ENCODE measurements at regions not wholly inside any gene's neighbourhood (a gene's known extent, or its start where the extent isn't known, plus 50 kb on each side); places are given as distances from the start of the nearest gene placed in this dataset.

DNA sequence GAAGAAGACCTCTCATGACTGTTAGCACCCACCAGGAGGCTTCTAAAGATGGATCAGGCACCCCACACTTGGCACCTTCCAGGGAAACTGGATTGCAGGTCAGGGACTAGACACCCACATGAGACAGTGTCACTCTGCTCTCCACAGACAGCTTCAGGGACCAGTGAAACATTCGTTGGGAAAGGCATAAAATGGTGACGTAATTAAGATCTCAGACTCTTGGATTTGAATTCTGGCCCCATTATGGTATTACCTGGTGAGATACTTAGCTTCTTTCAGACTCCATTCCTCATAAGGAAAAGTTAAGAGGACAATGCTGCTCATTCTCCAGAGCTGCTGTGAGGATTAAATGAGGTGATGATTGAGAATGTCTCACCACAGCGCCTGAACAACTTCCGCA lies 261.1 kb downstream of the ARRDC4 start:
- Histone ChIP-seq H3K36me3 (ENCODE audit: control insufficient read depth, insufficient read depth, low read length) (no peaks in the 10 kb centered on the region), H3K27ac (no peak overlapping the region), H3K27me3 (ENCODE audit: control insufficient read depth, insufficient read depth, low read length) (no peaks in the 10 kb centered on the region), H2AFZ (no peak overlapping the region), H3K4me2 (ENCODE audit: low read length) (no peak overlapping the region), H3K9me3 (ENCODE audit: control insufficient read depth, low read length) (no peaks in the 10 kb centered on the region), H3K4me1 (no peaks in the 10 kb centered on the region), H3K79me2 (no peaks in the 10 kb centered on the region), H3K9ac (no peak overlapping the region), H3K4me3 (ENCODE audit: low read depth, low read length) (no peak overlapping the region)
- TF ChIP-seq, protein P1, sequence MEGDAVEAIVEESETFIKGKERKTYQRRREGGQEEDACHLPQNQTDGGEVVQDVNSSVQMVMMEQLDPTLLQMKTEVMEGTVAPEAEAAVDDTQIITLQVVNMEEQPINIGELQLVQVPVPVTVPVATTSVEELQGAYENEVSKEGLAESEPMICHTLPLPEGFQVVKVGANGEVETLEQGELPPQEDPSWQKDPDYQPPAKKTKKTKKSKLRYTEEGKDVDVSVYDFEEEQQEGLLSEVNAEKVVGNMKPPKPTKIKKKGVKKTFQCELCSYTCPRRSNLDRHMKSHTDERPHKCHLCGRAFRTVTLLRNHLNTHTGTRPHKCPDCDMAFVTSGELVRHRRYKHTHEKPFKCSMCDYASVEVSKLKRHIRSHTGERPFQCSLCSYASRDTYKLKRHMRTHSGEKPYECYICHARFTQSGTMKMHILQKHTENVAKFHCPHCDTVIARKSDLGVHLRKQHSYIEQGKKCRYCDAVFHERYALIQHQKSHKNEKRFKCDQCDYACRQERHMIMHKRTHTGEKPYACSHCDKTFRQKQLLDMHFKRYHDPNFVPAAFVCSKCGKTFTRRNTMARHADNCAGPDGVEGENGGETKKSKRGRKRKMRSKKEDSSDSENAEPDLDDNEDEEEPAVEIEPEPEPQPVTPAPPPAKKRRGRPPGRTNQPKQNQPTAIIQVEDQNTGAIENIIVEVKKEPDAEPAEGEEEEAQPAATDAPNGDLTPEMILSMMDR (IDR thresholded peaks at IDR 0.05): no peak

DNA sequence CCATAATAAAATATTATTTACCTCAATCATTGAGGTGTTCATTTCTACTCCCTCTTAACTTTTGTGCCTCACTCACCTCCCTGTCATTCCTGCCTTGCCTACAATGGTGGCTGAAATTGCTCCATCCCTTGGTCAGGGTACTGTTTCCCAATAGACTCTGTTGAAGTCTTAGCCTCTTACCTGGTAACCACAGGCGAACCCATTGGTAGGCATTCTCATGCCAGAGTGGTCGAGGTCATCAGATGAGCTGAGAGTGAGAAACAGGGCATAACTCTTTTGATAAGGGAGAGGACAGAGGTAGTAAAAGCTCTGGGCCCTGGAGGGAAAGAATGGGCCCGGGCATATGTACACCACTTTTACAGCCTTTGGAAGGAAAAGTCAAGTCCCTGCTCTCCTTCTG lies 265.6 kb downstream of the ARRDC4 start:
- no peaks in the 10 kb centered on the region for H3K4me1 ChIP-seq
- H3K9ac ChIP-seq: no peak overlapping the region
- H3K27me3 ChIP-seq (ENCODE audit: control insufficient read depth, insufficient read depth, low read length): no peaks in the 10 kb centered on the region
- H3K27ac ChIP-seq: no peak overlapping the region
- no peak overlapping the region for H3K4me2 ChIP-seq (ENCODE audit: low read length)
- H3K9me3 ChIP-seq (ENCODE audit: control insufficient read depth, low read length): no peaks in the 10 kb centered on the region
- TF ChIP-seq, protein P1 (IDR thresholded peaks at IDR 0.05): no peak
- H3K4me3 ChIP-seq (ENCODE audit: low read depth, low read length): no peak overlapping the region
- no peak overlapping the region for H2AFZ ChIP-seq
- H3K36me3 ChIP-seq (ENCODE audit: control insufficient read depth, insufficient read depth, low read length): no peaks in the 10 kb centered on the region
- no peaks in the 10 kb centered on the region for H3K79me2 ChIP-seq

DNA sequence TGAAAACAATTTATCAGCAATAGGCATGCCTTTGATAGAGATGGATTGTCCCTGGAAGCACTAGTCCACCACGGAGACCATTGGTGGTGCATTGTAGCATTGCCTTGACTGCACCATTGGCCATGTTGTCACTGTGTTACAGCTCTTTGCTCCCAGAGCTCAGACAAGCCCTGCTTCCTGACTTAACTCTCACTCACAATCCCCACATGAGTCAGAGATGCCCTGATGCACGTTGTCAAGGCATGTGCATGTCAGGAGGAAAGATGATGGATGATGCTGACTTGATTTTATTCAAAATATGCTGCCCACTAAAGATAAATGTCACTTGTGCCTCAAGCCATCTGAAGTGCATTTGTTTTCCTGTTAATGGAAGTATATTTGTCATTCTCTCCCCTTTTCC lies 266.1 kb downstream of the ARRDC4 start:
- Histone ChIP-seq H3K4me3 (ENCODE audit: low read depth, low read length) (no peak overlapping the region), H3K27me3 (ENCODE audit: control insufficient read depth, insufficient read depth, low read length) (no peaks in the 10 kb centered on the region), H3K4me2 (ENCODE audit: low read length) (no peak overlapping the region), H3K79me2 (no peaks in the 10 kb centered on the region), H3K36me3 (ENCODE audit: control insufficient read depth, insufficient read depth, low read length) (no peaks in the 10 kb centered on the region), H3K9me3 (ENCODE audit: control insufficient read depth, low read length) (no peaks in the 10 kb centered on the region), H2AFZ (no peak overlapping the region), H3K27ac (no peak overlapping the region), H3K9ac (no peak overlapping the region), H3K4me1 (no peaks in the 10 kb centered on the region)
- TF ChIP-seq, protein P1 (IDR thresholded peaks at IDR 0.05): no peak

DNA sequence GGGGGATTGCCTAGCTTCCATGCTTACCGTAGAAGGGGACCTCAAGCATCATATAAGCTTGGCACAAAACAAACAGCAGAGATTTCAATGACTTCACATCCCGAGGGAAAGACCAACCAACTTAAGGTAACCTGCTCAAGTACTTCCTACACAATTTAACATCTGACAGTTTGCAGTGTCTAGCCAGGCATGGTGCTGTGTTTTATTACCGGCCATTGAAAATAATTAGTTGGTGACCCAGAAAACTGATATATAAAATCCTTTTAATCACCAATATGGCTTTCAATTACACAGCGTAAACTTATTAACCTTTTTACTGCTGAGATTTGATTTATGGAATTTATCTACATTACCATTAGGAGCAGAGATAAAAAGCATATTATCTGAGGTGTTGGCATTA lies 268.3 kb downstream of the ARRDC4 start:
- Histone ChIP-seq H3K27me3 (ENCODE audit: control insufficient read depth, insufficient read depth, low read length) (no peaks in the 10 kb centered on the region), H3K9ac (no peak overlapping the region), H3K4me2 (ENCODE audit: low read length) (no peak overlapping the region), H3K4me1 (no peaks in the 10 kb centered on the region), H3K79me2 (no peaks in the 10 kb centered on the region), H3K36me3 (ENCODE audit: control insufficient read depth, insufficient read depth, low read length) (no peaks in the 10 kb centered on the region), H2AFZ (no peak overlapping the region), H3K27ac (no peak overlapping the region), H3K9me3 (ENCODE audit: control insufficient read depth, low read length) (no peaks in the 10 kb centered on the region), H3K4me3 (ENCODE audit: low read depth, low read length) (no peak overlapping the region)
- TF ChIP-seq, protein P1 (IDR thresholded peaks at IDR 0.05): no peak

DNA sequence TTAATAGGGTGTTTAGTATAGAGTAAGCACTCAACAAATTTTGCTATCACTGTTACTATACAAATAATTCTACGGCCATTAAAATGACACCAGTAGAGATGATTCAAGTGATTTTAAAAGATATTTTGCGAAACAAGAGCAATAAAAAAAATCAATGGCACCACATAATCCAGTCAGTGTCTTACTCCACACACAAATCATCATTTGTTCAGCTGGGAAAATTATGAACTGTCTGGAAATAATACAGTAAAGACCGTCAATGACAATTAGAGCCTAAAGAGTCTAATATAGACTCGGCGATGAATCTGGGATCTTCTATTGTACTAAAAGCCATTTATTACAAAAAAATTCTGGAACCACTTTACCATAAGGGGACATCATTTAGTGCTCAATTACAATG lies 270.5 kb downstream of the ARRDC4 start:
- no peaks in the 10 kb centered on the region for H3K27me3 ChIP-seq (ENCODE audit: control insufficient read depth, insufficient read depth, low read length)
- no peak overlapping the region for H3K4me3 ChIP-seq (ENCODE audit: low read depth, low read length)
- H3K4me1 ChIP-seq: no peaks in the 10 kb centered on the region
- no peak overlapping the region for H3K27ac ChIP-seq
- H3K36me3 ChIP-seq (ENCODE audit: control insufficient read depth, insufficient read depth, low read length): no peaks in the 10 kb centered on the region
- H3K4me2 ChIP-seq (ENCODE audit: low read length): no peak overlapping the region
- no peaks in the 10 kb centered on the region for H3K79me2 ChIP-seq
- TF ChIP-seq, protein P1 (IDR thresholded peaks at IDR 0.05): no peak
- H3K9ac ChIP-seq: no peak overlapping the region
- no peaks in the 10 kb centered on the region for H3K9me3 ChIP-seq (ENCODE audit: control insufficient read depth, low read length)
- no peak overlapping the region for H2AFZ ChIP-seq

Measured in parathyroid adenoma (tissue), 2 donors.